ENCODE measurements at regions not wholly inside any gene's neighbourhood (a gene's known extent, or its start where the extent isn't known, plus 50 kb on each side); places are given as distances from the start of the nearest gene placed in this dataset.

DNA sequence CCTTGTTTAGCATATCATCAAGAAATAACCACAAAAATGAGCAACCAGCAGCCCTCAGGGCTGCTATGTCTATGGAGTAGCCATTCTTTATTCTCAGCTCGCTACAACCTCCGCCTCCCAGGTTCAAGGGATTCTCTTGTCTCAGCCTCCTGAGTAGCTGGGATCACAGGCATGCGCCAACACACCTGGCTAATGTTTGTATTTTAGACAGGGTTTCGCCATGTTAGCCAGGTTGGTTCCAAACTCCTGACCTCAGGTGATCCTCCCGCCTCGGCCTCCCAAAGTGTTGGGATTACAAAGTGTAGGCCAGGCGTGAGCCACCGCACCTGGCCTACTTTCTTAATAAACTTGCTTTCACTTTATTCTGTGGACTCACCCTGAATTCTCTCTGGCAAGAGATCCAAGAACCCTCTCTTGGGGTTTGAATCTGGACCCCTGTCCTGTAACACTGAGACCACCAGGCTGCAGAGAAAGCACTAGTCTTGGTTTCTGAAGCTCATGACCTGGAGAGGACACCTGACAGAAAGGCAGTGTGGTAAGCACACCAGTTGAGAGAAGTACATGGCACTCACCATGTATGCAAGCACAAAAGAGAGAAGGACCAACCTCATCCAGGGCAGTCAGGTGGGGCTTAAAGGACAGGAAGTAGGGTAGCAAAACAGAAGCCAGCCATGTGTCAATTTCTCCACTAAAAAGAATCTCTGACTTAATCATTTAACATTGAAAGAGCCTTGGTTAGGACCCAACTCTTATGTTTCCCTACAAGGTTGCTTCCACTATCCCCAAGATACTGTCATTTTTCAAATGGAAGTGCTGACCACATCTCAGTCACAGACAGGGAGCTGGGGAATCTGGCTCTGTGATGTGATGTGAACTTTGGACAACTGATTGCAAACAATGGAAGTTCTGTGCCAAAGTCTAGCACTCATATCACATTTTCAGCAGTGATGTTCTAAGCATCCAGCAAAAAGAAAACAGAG, 97.4 kb upstream of the DST start (continued):
- TF ChIP-seq, protein P1, sequence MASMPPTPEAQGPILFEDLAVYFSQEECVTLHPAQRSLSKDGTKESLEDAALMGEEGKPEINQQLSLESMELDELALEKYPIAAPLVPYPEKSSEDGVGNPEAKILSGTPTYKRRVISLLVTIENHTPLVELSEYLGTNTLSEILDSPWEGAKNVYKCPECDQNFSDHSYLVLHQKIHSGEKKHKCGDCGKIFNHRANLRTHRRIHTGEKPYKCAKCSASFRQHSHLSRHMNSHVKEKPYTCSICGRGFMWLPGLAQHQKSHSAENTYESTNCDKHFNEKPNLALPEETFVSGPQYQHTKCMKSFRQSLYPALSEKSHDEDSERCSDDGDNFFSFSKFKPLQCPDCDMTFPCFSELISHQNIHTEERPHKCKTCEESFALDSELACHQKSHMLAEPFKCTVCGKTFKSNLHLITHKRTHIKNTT (CRISPR knock-in tag; IDR thresholded peaks at IDR 0.05) = no peak
- TF ChIP-seq ZNF383 (CRISPR knock-in tag; IDR thresholded peaks at IDR 0.05; ENCODE audit: borderline replicate concordance) = no peak
- TF ChIP-seq GPBP1L1 (CRISPR knock-in tag; IDR thresholded peaks at IDR 0.05) = no peak
- no peak for TF ChIP-seq ZNF557 (CRISPR knock-in tag; IDR thresholded peaks at IDR 0.05)
- no peak for TF ChIP-seq ZNF740 (CRISPR knock-in tag; IDR thresholded peaks at IDR 0.05)
- no peak for TF ChIP-seq ZNF749 (CRISPR knock-in tag; IDR thresholded peaks at IDR 0.05; ENCODE audit: borderline replicate concordance)
- TF ChIP-seq, protein P2, sequence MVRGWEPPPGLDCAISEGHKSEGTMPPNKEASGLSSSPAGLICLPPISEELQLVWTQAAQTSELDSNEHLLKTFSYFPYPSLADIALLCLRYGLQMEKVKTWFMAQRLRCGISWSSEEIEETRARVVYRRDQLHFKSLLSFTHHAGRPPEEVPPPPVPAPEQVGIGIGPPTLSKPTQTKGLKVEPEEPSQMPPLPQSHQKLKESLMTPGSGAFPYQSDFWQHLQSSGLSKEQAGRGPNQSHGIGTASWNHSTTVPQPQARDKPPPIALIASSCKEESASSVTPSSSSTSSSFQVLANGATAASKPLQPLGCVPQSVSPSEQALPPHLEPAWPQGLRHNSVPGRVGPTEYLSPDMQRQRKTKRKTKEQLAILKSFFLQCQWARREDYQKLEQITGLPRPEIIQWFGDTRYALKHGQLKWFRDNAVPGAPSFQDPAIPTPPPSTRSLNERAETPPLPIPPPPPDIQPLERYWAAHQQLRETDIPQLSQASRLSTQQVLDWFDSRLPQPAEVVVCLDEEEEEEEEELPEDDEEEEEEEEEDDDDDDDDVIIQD (CRISPR knock-in tag; IDR thresholded peaks at IDR 0.05; ENCODE audit: low read depth) = peak; percentile 95
- TF ChIP-seq MTF2 (CRISPR knock-in tag; IDR thresholded peaks at IDR 0.05; ENCODE audit: borderline replicate concordance) = no peak
- TF ChIP-seq SNAPC4 (CRISPR knock-in tag; IDR thresholded peaks at IDR 0.05) = no peak
- TF ChIP-seq ZNF782 (CRISPR knock-in tag; IDR thresholded peaks at IDR 0.05; ENCODE audit: borderline replicate concordance) = no peak
- no peak for TF ChIP-seq CBX2 (IDR thresholded peaks at IDR 0.05; ENCODE audit: low read depth, low read length)
- no peak for TF ChIP-seq CBX2 (CRISPR knock-in tag; IDR thresholded peaks at IDR 0.05; ENCODE audit: low read depth)
- TF ChIP-seq TEAD2 (CRISPR knock-in tag; IDR thresholded peaks at IDR 0.05) = no peak
- TF ChIP-seq EP300 (IDR thresholded peaks at IDR 0.05; ENCODE audit: low read depth in 2 of 2, low read length in 2 of 2) = peak in 1 of 2 experiments; percentile 69; a peak in 2 of 4 replicates
- peak; percentile 36; the same call in 1 of the 2 replicates for TF ChIP-seq EP300 (CRISPR knock-in tag; IDR thresholded peaks at IDR 0.05; ENCODE audit: borderline replicate concordance)
- TF ChIP-seq HNF4G (IDR thresholded peaks at IDR 0.05; ENCODE audit: borderline replicate concordance, low read depth, low read length) = peak; percentile 94
- TF ChIP-seq HNF4G (CRISPR knock-in tag; IDR thresholded peaks at IDR 0.05; ENCODE audit: borderline replicate concordance, low read depth) = peak; percentile 88; the same call in 1 of the 2 replicates
- TF ChIP-seq DMAP1 (CRISPR knock-in tag; IDR thresholded peaks at IDR 0.05) = peak; percentile 52; the same call in 1 of the 2 replicates
- no peak for TF ChIP-seq TAF1 (CRISPR knock-in tag; IDR thresholded peaks at IDR 0.05)
- no peak for TF ChIP-seq HIVEP1 (CRISPR knock-in tag; IDR thresholded peaks at IDR 0.05)

All from HepG2 (cell line).